ENCODE measurements at regions not wholly inside any gene's neighbourhood (a gene's known extent, or its start where the extent isn't known, plus 50 kb on each side); places are given as distances from the start of the nearest gene placed in this dataset.
"Not testable (repeated sequence)": the region's sequence is repeated elsewhere in the genome, so short reads cannot be mapped to it uniquely, and the experiment has no call there.

GRCh38 chr14:57061009-57061711 lies 207.5 kb downstream of the EXOC5 start:
- DNase-seq (ENCODE audit: low read depth): no peak

- DNase-seq (ENCODE audit: low read depth): no peak
These were observed 208.3 kb downstream of the EXOC5 start for GRCh38 chr14:57060276-57060955.

- no peak for DNase-seq (ENCODE audit: low read depth)
These were observed 210.4 kb downstream of the EXOC5 start for GRCh38 chr14:57058319-57058718.

GRCh38 chr14:57057803-57058202 lies 210.9 kb downstream of the EXOC5 start:
- DNase-seq (ENCODE audit: low read depth): no peak

GRCh38 chr14:57056522-57056921 lies 212.2 kb downstream of the EXOC5 start:
- not testable (repeated sequence) for DNase-seq (ENCODE audit: low read depth)

GRCh38 chr14:57052705-57053302 lies 215.9 kb downstream of the EXOC5 start:
- DNase-seq (ENCODE audit: low read depth): no peak

- no peak for DNase-seq (ENCODE audit: low read depth)
These were observed 217.1 kb downstream of the EXOC5 start for GRCh38 chr14:57051633-57052032.

- no peak for DNase-seq (ENCODE audit: low read depth)
These were observed 218.9 kb downstream of the EXOC5 start for GRCh38 chr14:57049848-57050247.

- DNase-seq (ENCODE audit: low read depth): no peak
These were observed 222.5 kb downstream of the EXOC5 start for GRCh38 chr14:57046175-57046574.

- not testable (repeated sequence) for DNase-seq (ENCODE audit: low read depth)
These were observed 224.4 kb downstream of the EXOC5 start for GRCh38 chr14:57044101-57044973.

- DNase-seq (ENCODE audit: low read depth): no peak
These were observed 228.4 kb upstream of the OTX2 start for GRCh38 chr14:57038689-57039088.

GRCh38 chr14:57031474-57031873 lies 221.2 kb upstream of the OTX2 start:
- DNase-seq (ENCODE audit: low read depth): no peak

- DNase-seq (ENCODE audit: low read depth): no peak
These were observed 219.5 kb upstream of the OTX2 start for GRCh38 chr14:57029620-57030253.

- DNase-seq (ENCODE audit: low read depth): no peak
These were observed 215.2 kb upstream of the OTX2 start for GRCh38 chr14:57025456-57025855.

GRCh38 chr14:57022608-57023007 lies 212.3 kb upstream of the OTX2 start:
- no peak for DNase-seq (ENCODE audit: low read depth)

- no peak for DNase-seq (ENCODE audit: low read depth)
These were observed 207.8 kb upstream of the OTX2 start for GRCh38 chr14:57018065-57018464.

- no peak for DNase-seq (ENCODE audit: low read depth)
These were observed 203.7 kb upstream of the OTX2 start for GRCh38 chr14:57013987-57014386.

- DNase-seq (ENCODE audit: low read depth): no peak
These were observed 199.6 kb upstream of the OTX2 start for GRCh38 chr14:57009585-57010515.

GRCh38 chr14:57008534-57008933 lies 198.3 kb upstream of the OTX2 start:
- no peak for DNase-seq (ENCODE audit: low read depth)

GRCh38 chr14:56998728-56999127 lies 188.4 kb upstream of the OTX2 start:
- no peak for DNase-seq (ENCODE audit: low read depth)

Data from LHCN-M2 (cell line).